Upper lobe of left lung (tissue), 6 donors: ENCODE measurements at regions not wholly inside any gene's neighbourhood (a gene's known extent, or its start where the extent isn't known, plus 50 kb on each side); places are given as distances from the start of the nearest gene placed in this dataset.
"Not testable (repeated sequence)": the region's sequence is repeated elsewhere in the genome, so short reads cannot be mapped to it uniquely, and the experiment has no call there.

Experiments used
- ATAC-seq, 2 donors: fragments of 200-7000 bp; cut with Tn5 transposase; one replicate each; pipeline ENCODE4 v1.9.1; 2022; ENCODE audit warnings: mild to moderate bottlenecking in 2 of 2, moderate library complexity in 2 of 2; ENCODE audit not compliant: low FRiP score in 2 of 2
- DNase-seq, 2 donors: peaks; one replicate each; pipeline ENCODE4 v3.0.0-alpha.2; 2019 to 2020
- H3K27ac ChIP-seq, 4 donors: fragments of 200-600 bp; sonication (generic); one replicate each; pipeline ENCODE4 v1.5.1; 2016 to 2019
- H3K27me3 ChIP-seq, 4 donors: fragments of 200-600 bp; sonication (generic); one replicate each; pipeline ENCODE4 v1.5.1; 2017 to 2019
- H3K36me3 ChIP-seq, 4 donors: fragments of 200-600 bp; sonication (generic); one replicate each; pipeline ENCODE4 v1.5.1; 2016 to 2019
- H3K4me1 ChIP-seq, 4 donors: fragments of 200-600 bp; sonication (generic); one replicate each; pipeline ENCODE4 v1.5.1; 2018 to 2019
- H3K4me3 ChIP-seq, 4 donors: fragments of 200-600 bp; sonication (generic); one replicate each; pipeline ENCODE4 v1.5.1; 2017 to 2019; ENCODE audit warnings: mild to moderate bottlenecking in 2 of 4, moderate library complexity in 1 of 4
- H3K9me3 ChIP-seq, 4 donors: fragments of 200-600 bp; sonication (generic); one replicate each; pipeline ENCODE4 v1.5.1; 2018 to 2019
- CTCF ChIP-seq, 6 experiments: fragments of 450-650 bp in 4 of 6; fragments of 200-600 bp in 2 of 6; sonication (generic) in 2 of 6; IDR thresholded peaks; one replicate each; pipeline ENCODE4 v1.5.1; 2016 to 2019; ENCODE audit warnings: antibody characterized with exemption in 6 of 6
- EP300 ChIP-seq, 4 donors: sonication (generic); formaldehyde crosslinking; IDR thresholded peaks; one replicate each; pipeline ENCODE4 v1.5.1; 2017; ENCODE audit warnings: antibody characterized with exemption in 4 of 4, control low read depth in 2 of 4
- POLR2A ChIP-seq, 4 donors: fragments of 450-650 bp; IDR thresholded peaks; one replicate each; pipeline ENCODE4 v1.5.1; 2016 to 2017; ENCODE audit warnings: antibody characterized with exemption in 4 of 4, mild to moderate bottlenecking in 2 of 4
- POLR2AphosphoS5 ChIP-seq, 2 donors: sonication (generic); formaldehyde crosslinking; IDR thresholded peaks; one replicate each; pipeline ENCODE4 v1.5.1; 2017; ENCODE audit warnings: antibody characterized with exemption in 2 of 2
- WGBS, 2 donors: methylation state at CpG; one replicate each; pipeline ENCODE4 v1.1.5; 2017 to 2018; 5-methylcytosine and 5-hydroxymethylcytosine counted together
- donor health status: DM: no; HTN: no; CAD: no; lungs with moderate emphysema.
- donor health status: DM: no; HTN: yes; CAD: no; lungs with severe emphysema.

- TF ChIP-seq POLR2A (IDR thresholded peaks at IDR 0.05) (no peak), POLR2AphosphoS5 (IDR thresholded peaks at IDR 0.05) (peak; percentile 85 to 87), EP300 (IDR thresholded peaks at IDR 0.05) (peak in 1 of 4 donors; percentile 75)
- Histone ChIP-seq H3K4me3 (no peak overlapping the region), H3K4me1 (peaks cover 16 to 37% (median 26%) of the 10 kb centered on the region in 4 donors), H3K27ac (peak overlapping the region; percentile 11 to 71 (median 62)), H3K36me3 (no peaks in the 10 kb centered on the region), H3K27me3 (no peaks in the 10 kb centered on the region), H3K9me3 (no peaks in the 10 kb centered on the region)
- ATAC-seq (peak; percentile 34 to 64), DNase-seq (peak in 1 of 2 donors; percentile 68)
- 49 to 50% methylated on average over 5 of the region's 5 CpGs for WGBS, 2 donors
Measured at GRCh38 chr2:195559431-195559914, 97.6 kb upstream of the SLC39A10 start.

GRCh38 chr2:195555971-195556370 is 101.1 kb upstream of the SLC39A10 start:
- TF ChIP-seq EP300 (IDR thresholded peaks at IDR 0.05) (no peak), POLR2AphosphoS5 (IDR thresholded peaks at IDR 0.05) (no peak), POLR2A (IDR thresholded peaks at IDR 0.05) (no peak), CTCF (IDR thresholded peaks at IDR 0.05) (no peak)
- H3K4me3 ChIP-seq = no peak overlapping the region
- peaks cover 11 to 18% (median 14%) of the 10 kb centered on the region in 4 donors for H3K4me1 ChIP-seq
- H3K36me3 ChIP-seq = no peaks in the 10 kb centered on the region
- DNase-seq = no peak
- H3K9me3 ChIP-seq = no peaks in the 10 kb centered on the region
- H3K27ac ChIP-seq = no peak overlapping the region
- ATAC-seq = no peak
- WGBS, 2 donors = 96 to 100% methylated on average over 1 of the region's 1 CpG
- H3K27me3 ChIP-seq = no peaks in the 10 kb centered on the region

- H3K27ac ChIP-seq = no peak overlapping the region
- ATAC-seq = no peak
- 30 to 45% methylated on average over 1 of the region's 1 CpG for WGBS, 2 donors
Measured at GRCh38 chr2:195552581-195552980, 104.4 kb upstream of the SLC39A10 start.

GRCh38 chr2:195548198-195548940 is 108.7 kb upstream of the SLC39A10 start:
- Histone ChIP-seq H3K9me3 (peaks cover 0 to 16% (median 2%) of the 10 kb centered on the region in 4 donors), H3K4me1 (no peaks in the 10 kb centered on the region), H3K27ac (no peak overlapping the region), H3K27me3 (no peaks in the 10 kb centered on the region), H3K36me3 (no peaks in the 10 kb centered on the region), H3K4me3 (no peak overlapping the region)
- 94 to 95% methylated on average over 4 of the region's 4 CpGs for WGBS, 2 donors
- no peak for ATAC-seq
- DNase-seq = no peak
- TF ChIP-seq EP300 (IDR thresholded peaks at IDR 0.05) = no peak
- no peak for TF ChIP-seq POLR2AphosphoS5 (IDR thresholded peaks at IDR 0.05)
- no peak for TF ChIP-seq POLR2A (IDR thresholded peaks at IDR 0.05)
- TF ChIP-seq CTCF (IDR thresholded peaks at IDR 0.05) = no peak

More at GRCh38 chr2:195552581-195552980, 104.4 kb upstream of the SLC39A10 start:
- no peak overlapping the region for H3K4me3 ChIP-seq
- H3K9me3 ChIP-seq = peaks cover 0 to 12% (median 2%) of the 10 kb centered on the region in 4 donors
- DNase-seq = no peak
- no peaks in the 10 kb centered on the region for H3K4me1 ChIP-seq
- no peak for TF ChIP-seq POLR2A (IDR thresholded peaks at IDR 0.05)
- no peak for TF ChIP-seq CTCF (IDR thresholded peaks at IDR 0.05)
- no peak for TF ChIP-seq POLR2AphosphoS5 (IDR thresholded peaks at IDR 0.05)
- TF ChIP-seq EP300 (IDR thresholded peaks at IDR 0.05) = no peak
- no peaks in the 10 kb centered on the region for H3K36me3 ChIP-seq
- H3K27me3 ChIP-seq = no peaks in the 10 kb centered on the region

GRCh38 chr2:195547268-195547840 is 109.7 kb upstream of the SLC39A10 start:
- WGBS, 2 donors = 90 to 99% methylated on average over 2 to 23 of the region's 47 CpGs
- H3K9me3 ChIP-seq = peaks cover 0 to 16% (median 2%) of the 10 kb centered on the region in 4 donors
- not testable (repeated sequence) for H3K4me1 ChIP-seq, H3K27me3 ChIP-seq, H3K36me3 ChIP-seq, ATAC-seq, H3K27ac ChIP-seq, H3K4me3 ChIP-seq
- peak in 1 of 2 donors; percentile 67 for DNase-seq
